ENCODE measurements at regions not wholly inside any gene's neighbourhood (a gene's known extent, or its start where the extent isn't known, plus 50 kb on each side); places are given as distances from the start of the nearest gene placed in this dataset.

GRCh38 chr6:78623554-78623953 is 243.8 kb upstream of the IRAK1BP1 start:
- TF ChIP-seq TEAD4 (IDR thresholded peaks at IDR 0.05) = no peak
- no peak for TF ChIP-seq MAX (IDR thresholded peaks at IDR 0.05)
- TF ChIP-seq TAF1 (IDR thresholded peaks at IDR 0.05; ENCODE audit: low read depth) = no peak
- TF ChIP-seq CREB1 (IDR thresholded peaks at IDR 0.05; ENCODE audit: low read depth) = no peak

All from Ishikawa (cell line).